ENCODE measurements at regions not wholly inside any gene's neighbourhood (a gene's known extent, or its start where the extent isn't known, plus 50 kb on each side); places are given as distances from the start of the nearest gene placed in this dataset.

GRCh38 chr10:42976351-42977031 is 100.4 kb upstream of the RET start:
- TF ChIP-seq CTCF (IDR thresholded peaks at IDR 0.05): no peak
- peak in 1 of 2 donors; percentile 19 for DNase-seq
- 87 to 92% (median 87%) methylated on average over 7 of the region's 7 CpGs for WGBS, 3 donors
- Histone ChIP-seq H3K27ac (no peak overlapping the region), H3K4me1 (no peaks in the 10 kb centered on the region), H3K27me3 (ENCODE audit: insufficient read depth in 3 of 3, low read length in 2 of 3) (no peaks in the 10 kb centered on the region), H3K9me3 (no peaks in the 10 kb centered on the region), H3K4me3 (no peak overlapping the region), H3K36me3 (ENCODE audit: insufficient read depth in 1 of 2, low read depth in 1 of 2) (no peaks in the 10 kb centered on the region)
- ATAC-seq: no peak
- intact Hi-C loops (cut with DNase I): no loop called here

- intact Hi-C loops (cut with DNase I): no loop called here
- Histone ChIP-seq H3K4me3 (no peak overlapping the region), H3K4me1 (no peaks in the 10 kb centered on the region), H3K36me3 (ENCODE audit: insufficient read depth in 1 of 2, low read depth in 1 of 2) (no peaks in the 10 kb centered on the region), H3K27me3 (ENCODE audit: insufficient read depth in 3 of 3, low read length in 2 of 3) (no peaks in the 10 kb centered on the region), H3K27ac (no peak overlapping the region), H3K9me3 (no peaks in the 10 kb centered on the region)
- no peak for TF ChIP-seq CTCF (IDR thresholded peaks at IDR 0.05)
- WGBS, 3 donors: 79 to 91% (median 89%) methylated on average over 5 of the region's 5 CpGs
- ATAC-seq: no peak
- DNase-seq: no peak
Observed at GRCh38 chr10:42977032-42977416, 99.8 kb upstream of the RET start.

- 70 to 80% (median 74%) methylated on average over 2 of the region's 2 CpGs for WGBS, 3 donors
- ATAC-seq: no peak
- Histone ChIP-seq H3K9me3 (no peaks in the 10 kb centered on the region), H3K36me3 (ENCODE audit: insufficient read depth in 1 of 2, low read depth in 1 of 2) (no peaks in the 10 kb centered on the region), H3K4me1 (no peaks in the 10 kb centered on the region), H3K4me3 (no peak overlapping the region), H3K27ac (no peak overlapping the region), H3K27me3 (ENCODE audit: insufficient read depth in 3 of 3, low read length in 2 of 3) (no peaks in the 10 kb centered on the region)
- TF ChIP-seq CTCF (IDR thresholded peaks at IDR 0.05): no peak
- intact Hi-C loops (cut with DNase I): no loop called here
- no peak for DNase-seq
Observed at GRCh38 chr10:42979181-42979580, 97.7 kb upstream of the RET start.

- WGBS, 3 donors: 77 to 80% (median 78%) methylated on average over 11 to 12 of the region's 12 CpGs
- no peaks in the 10 kb centered on the region for H3K9me3 ChIP-seq
- no peaks in the 10 kb centered on the region for H3K36me3 ChIP-seq (ENCODE audit: insufficient read depth in 1 of 2, low read depth in 1 of 2)
- H3K27me3 ChIP-seq (ENCODE audit: insufficient read depth in 3 of 3, low read length in 2 of 3): no peaks in the 10 kb centered on the region
- H3K4me1 ChIP-seq: no peaks in the 10 kb centered on the region
- TF ChIP-seq CTCF (IDR thresholded peaks at IDR 0.05): no peak
- H3K27ac ChIP-seq: no peak overlapping the region
- peak in 1 of 2 donors; percentile 24 for DNase-seq
- H3K4me3 ChIP-seq: no peak overlapping the region
- intact Hi-C loops (cut with DNase I): no loop called here
- ATAC-seq: no peak
Observed at GRCh38 chr10:42979721-42980467, 97.0 kb upstream of the RET start.

Measured in psoas muscle (tissue), 7 donors.